ENCODE measurements at regions not wholly inside any gene's neighbourhood (a gene's known extent, or its start where the extent isn't known, plus 50 kb on each side); places are given as distances from the start of the nearest gene placed in this dataset.

- intact Hi-C loops (cut with DNase I), result no loop called here
- H3K27me3 ChIP-seq (ENCODE audit: control insufficient read depth in 1 of 2, insufficient read depth in 2 of 2, low read length in 1 of 2), result no peaks in the 10 kb centered on the region
- ATAC-seq (ENCODE audit: low FRiP score) (no peak), DNase-seq (no peak)
- H3K9me3 ChIP-seq (ENCODE audit: control insufficient read depth, low read length), result peaks cover 2% of the 10 kb centered on the region
- no peak overlapping the region for H3K27ac ChIP-seq (ENCODE audit: low read depth in 1 of 2, low read length in 2 of 2)
- no peaks in the 10 kb centered on the region for H3K4me1 ChIP-seq (ENCODE audit: control insufficient read depth in 1 of 2, insufficient read depth in 2 of 2, low read length in 2 of 2)
- 44 to 50% methylated on average over 9 of the region's 9 CpGs for WGBS, 2 donors
- H3K36me3 ChIP-seq (ENCODE audit: control insufficient read depth in 1 of 2, insufficient read depth in 2 of 2, low read length in 1 of 2), result no peaks in the 10 kb centered on the region
- no peak overlapping the region for H3K4me3 ChIP-seq (ENCODE audit: low read length in 2 of 2)
Measured at GRCh38 chr6:45830441-45831139, 185.1 kb downstream of the CLIC5 start.

GRCh38 chr6:45829873-45830272 is 185.8 kb downstream of the CLIC5 start:
- no peak for ATAC-seq (ENCODE audit: low FRiP score)

GRCh38 chr6:45827952-45828530 is 187.6 kb downstream of the CLIC5 start:
- Histone ChIP-seq H3K4me3 (ENCODE audit: low read length in 2 of 2) (no peak overlapping the region), H3K27me3 (ENCODE audit: control insufficient read depth in 1 of 2, insufficient read depth in 2 of 2, low read length in 1 of 2) (no peaks in the 10 kb centered on the region), H3K4me1 (ENCODE audit: control insufficient read depth in 1 of 2, insufficient read depth in 2 of 2, low read length in 2 of 2) (no peaks in the 10 kb centered on the region), H3K27ac (ENCODE audit: low read depth in 1 of 2, low read length in 2 of 2) (no peak overlapping the region), H3K36me3 (ENCODE audit: control insufficient read depth in 1 of 2, insufficient read depth in 2 of 2, low read length in 1 of 2) (no peaks in the 10 kb centered on the region), H3K9me3 (ENCODE audit: control insufficient read depth, low read length) (peaks cover 3% of the 10 kb centered on the region)
- ATAC-seq (ENCODE audit: low FRiP score) (no peak), DNase-seq (no peak)
- WGBS, 2 donors, result 69 to 80% methylated on average over 7 of the region's 7 CpGs
- intact Hi-C loops (cut with DNase I), result no loop called here

More at GRCh38 chr6:45829873-45830272, 185.8 kb downstream of the CLIC5 start:
- H3K4me1 ChIP-seq (ENCODE audit: control insufficient read depth in 1 of 2, insufficient read depth in 2 of 2, low read length in 2 of 2), result no peaks in the 10 kb centered on the region
- H3K27ac ChIP-seq (ENCODE audit: low read depth in 1 of 2, low read length in 2 of 2), result no peak overlapping the region
- peaks cover 2% of the 10 kb centered on the region for H3K9me3 ChIP-seq (ENCODE audit: control insufficient read depth, low read length)
- no peaks in the 10 kb centered on the region for H3K27me3 ChIP-seq (ENCODE audit: control insufficient read depth in 1 of 2, insufficient read depth in 2 of 2, low read length in 1 of 2)
- intact Hi-C loops (cut with DNase I), result no loop called here
- no peaks in the 10 kb centered on the region for H3K36me3 ChIP-seq (ENCODE audit: control insufficient read depth in 1 of 2, insufficient read depth in 2 of 2, low read length in 1 of 2)
- WGBS, 2 donors, result 82 to 84% methylated on average over 1 of the region's 1 CpG
- DNase-seq, result no peak
- H3K4me3 ChIP-seq (ENCODE audit: low read length in 2 of 2), result no peak overlapping the region

GRCh38 chr6:45822873-45823272 is 192.8 kb downstream of the CLIC5 start:
- 86 to 87% methylated on average over 4 of the region's 4 CpGs for WGBS, 2 donors
- no peak overlapping the region for H3K27ac ChIP-seq (ENCODE audit: low read depth in 1 of 2, low read length in 2 of 2)

GRCh38 chr6:45822246-45822812 is 193.3 kb downstream of the CLIC5 start:
- ATAC-seq (ENCODE audit: low FRiP score) (no peak), DNase-seq (no peak)
- Histone ChIP-seq H3K27me3 (ENCODE audit: control insufficient read depth in 1 of 2, insufficient read depth in 2 of 2, low read length in 1 of 2) (peaks cover 0 to 2% of the 10 kb centered on the region in 2 donors), H3K9me3 (ENCODE audit: control insufficient read depth, low read length) (peaks cover 2% of the 10 kb centered on the region), H3K27ac (ENCODE audit: low read depth in 1 of 2, low read length in 2 of 2) (no peak overlapping the region), H3K36me3 (ENCODE audit: control insufficient read depth in 1 of 2, insufficient read depth in 2 of 2, low read length in 1 of 2) (no peaks in the 10 kb centered on the region), H3K4me3 (ENCODE audit: low read length in 2 of 2) (no peak overlapping the region), H3K4me1 (ENCODE audit: control insufficient read depth in 1 of 2, insufficient read depth in 2 of 2, low read length in 2 of 2) (no peaks in the 10 kb centered on the region)
- intact Hi-C loops (cut with DNase I), result no loop called here
- WGBS, 2 donors, result 79 to 82% methylated on average over 5 of the region's 5 CpGs

More at GRCh38 chr6:45822873-45823272, 192.8 kb downstream of the CLIC5 start:
- ATAC-seq (ENCODE audit: low FRiP score) (no peak), DNase-seq (no peak)
- H3K27me3 ChIP-seq (ENCODE audit: control insufficient read depth in 1 of 2, insufficient read depth in 2 of 2, low read length in 1 of 2), result peaks cover 0 to 2% of the 10 kb centered on the region in 2 donors
- no peak overlapping the region for H3K4me3 ChIP-seq (ENCODE audit: low read length in 2 of 2)
- H3K4me1 ChIP-seq (ENCODE audit: control insufficient read depth in 1 of 2, insufficient read depth in 2 of 2, low read length in 2 of 2), result no peaks in the 10 kb centered on the region
- intact Hi-C loops (cut with DNase I), result no loop called here
- H3K9me3 ChIP-seq (ENCODE audit: control insufficient read depth, low read length), result peaks cover 2% of the 10 kb centered on the region
- H3K36me3 ChIP-seq (ENCODE audit: control insufficient read depth in 1 of 2, insufficient read depth in 2 of 2, low read length in 1 of 2), result no peaks in the 10 kb centered on the region

- WGBS, 2 donors, result 87 to 88% methylated on average over 4 of the region's 4 CpGs
- no peaks in the 10 kb centered on the region for H3K4me1 ChIP-seq (ENCODE audit: control insufficient read depth in 1 of 2, insufficient read depth in 2 of 2, low read length in 2 of 2)
- ATAC-seq (ENCODE audit: low FRiP score) (no peak), DNase-seq (no peak)
- H3K4me3 ChIP-seq (ENCODE audit: low read length in 2 of 2), result no peak overlapping the region
- intact Hi-C loops (cut with DNase I), result no loop called here
- H3K36me3 ChIP-seq (ENCODE audit: control insufficient read depth in 1 of 2, insufficient read depth in 2 of 2, low read length in 1 of 2), result no peaks in the 10 kb centered on the region
- H3K27ac ChIP-seq (ENCODE audit: low read depth in 1 of 2, low read length in 2 of 2), result no peak overlapping the region
- H3K9me3 ChIP-seq (ENCODE audit: control insufficient read depth, low read length), result peaks cover 3% of the 10 kb centered on the region
- H3K27me3 ChIP-seq (ENCODE audit: control insufficient read depth in 1 of 2, insufficient read depth in 2 of 2, low read length in 1 of 2), result peaks cover 0 to 2% of the 10 kb centered on the region in 2 donors
Measured at GRCh38 chr6:45818655-45819054, 197.0 kb downstream of the CLIC5 start.

- Histone ChIP-seq H3K27ac (ENCODE audit: low read depth in 1 of 2, low read length in 2 of 2) (no peak overlapping the region), H3K4me1 (ENCODE audit: control insufficient read depth in 1 of 2, insufficient read depth in 2 of 2, low read length in 2 of 2) (no peaks in the 10 kb centered on the region), H3K27me3 (ENCODE audit: control insufficient read depth in 1 of 2, insufficient read depth in 2 of 2, low read length in 1 of 2) (peaks cover 0 to 2% of the 10 kb centered on the region in 2 donors), H3K4me3 (ENCODE audit: low read length in 2 of 2) (no peak overlapping the region), H3K36me3 (ENCODE audit: control insufficient read depth in 1 of 2, insufficient read depth in 2 of 2, low read length in 1 of 2) (no peaks in the 10 kb centered on the region), H3K9me3 (ENCODE audit: control insufficient read depth, low read length) (peaks cover 3% of the 10 kb centered on the region)
- DNase-seq, result no peak
- intact Hi-C loops (cut with DNase I), result no loop called here
- no peak for ATAC-seq (ENCODE audit: low FRiP score)
- 7 to 17% methylated on average over 11 of the region's 11 CpGs for WGBS, 2 donors
Measured at GRCh38 chr6:45816674-45817297, 198.9 kb downstream of the CLIC5 start.

GRCh38 chr6:45815466-45816125 is 200.1 kb downstream of the CLIC5 start:
- Histone ChIP-seq H3K4me1 (ENCODE audit: control insufficient read depth in 1 of 2, insufficient read depth in 2 of 2, low read length in 2 of 2) (no peaks in the 10 kb centered on the region), H3K4me3 (ENCODE audit: low read length in 2 of 2) (no peak overlapping the region), H3K27ac (ENCODE audit: low read depth in 1 of 2, low read length in 2 of 2) (no peak overlapping the region), H3K9me3 (ENCODE audit: control insufficient read depth, low read length) (peaks cover 5% of the 10 kb centered on the region), H3K27me3 (ENCODE audit: control insufficient read depth in 1 of 2, insufficient read depth in 2 of 2, low read length in 1 of 2) (peaks cover 0 to 2% of the 10 kb centered on the region in 2 donors), H3K36me3 (ENCODE audit: control insufficient read depth in 1 of 2, insufficient read depth in 2 of 2, low read length in 1 of 2) (no peaks in the 10 kb centered on the region)
- WGBS, 2 donors, result 78 to 83% methylated on average over 13 of the region's 13 CpGs
- DNase-seq (no peak), ATAC-seq (ENCODE audit: low FRiP score) (no peak)
- intact Hi-C loops (cut with DNase I), result no loop called here
